Gastroesophageal sphincter (tissue), 3 donors: ENCODE measurements at regions not wholly inside any gene's neighbourhood (a gene's known extent, or its start where the extent isn't known, plus 50 kb on each side); places are given as distances from the start of the nearest gene placed in this dataset.

Source experiments
- CTCF ChIP-seq, 4 experiments: fragments of 200-600 bp in 2 of 4; fragments of 450-650 bp in 2 of 4; sonication (generic) in 1 of 4; IDR thresholded peaks; one replicate each; pipeline ENCODE4 v1.5.1; 2017 to 2019; ENCODE audit warnings: antibody characterized with exemption in 4 of 4, mild to moderate bottlenecking in 2 of 4, moderate library complexity in 2 of 4
- EP300 ChIP-seq: sonication (generic); formaldehyde crosslinking; IDR thresholded peaks from one replicate; pipeline ENCODE4 v1.6.1; 2017; ENCODE audit warnings: antibody characterized with exemption, mild to moderate bottlenecking
- POLR2A ChIP-seq, 2 donors: fragments of 450-650 bp; IDR thresholded peaks; one replicate each; pipeline ENCODE4 v1.6.1; 2017; ENCODE audit warnings: antibody characterized with exemption in 2 of 2, mild to moderate bottlenecking in 2 of 2, moderate library complexity in 1 of 2
- POLR2AphosphoS5 ChIP-seq: sonication (generic); formaldehyde crosslinking; IDR thresholded peaks from one replicate; pipeline ENCODE4 v1.6.1; 2017; ENCODE audit warnings: antibody characterized with exemption

- TF ChIP-seq CTCF (IDR thresholded peaks at IDR 0.05) (no peak), EP300 (no peak), POLR2A (IDR thresholded peaks at IDR 0.05) (no peak), POLR2AphosphoS5 (no peak)
Measured at GRCh38 chr14:82398256-82398655, 864.6 kb upstream of the SEL1L start.
